Adrenal gland (tissue), 9 donors: ENCODE measurements at regions not wholly inside any gene's neighbourhood (a gene's known extent, or its start where the extent isn't known, plus 50 kb on each side); places are given as distances from the start of the nearest gene placed in this dataset.

ENCODE experiments used
- DNase-seq, 7 donors: peaks; one replicate each; pipeline ENCODE4 v3.0.0-alpha.2; 2019 to 2020
- H3K27ac ChIP-seq, 5 donors: fragments of 200-600 bp; sonication (generic) in 4 of 5; 1 replicate in 3 of 5; 2 replicates in 2 of 5; pipeline versions ENCODE4 v1.5.1 to v1.8.0; 2016 to 2020; ENCODE audit warnings: mild to moderate bottlenecking in 1 of 5
- H3K27me3 ChIP-seq: fragments of 200-600 bp; 2 replicates; pipeline ENCODE4 v1.8.0; 2021
- H3K36me3 ChIP-seq, 2 donors: fragments of 200-600 bp; replicated peaks in 1 of 2; 1 replicate in 1 of 2; 2 replicates in 1 of 2; pipeline versions ENCODE4 v1.5.1 to v1.8.0; 2018 to 2022
- H3K4me1 ChIP-seq, 2 donors: fragments of 200-600 bp; replicated peaks in 1 of 2; 1 replicate in 1 of 2; 2 replicates in 1 of 2; pipeline versions ENCODE4 v1.5.1 to v1.8.0; 2018 to 2021
- H3K4me3 ChIP-seq, 4 donors: fragments of 200-600 bp; sonication (generic) in 3 of 4; one replicate each; pipeline ENCODE4 v1.5.1; 2016 to 2018
- H3K9me3 ChIP-seq, 3 donors: fragments of 200-600 bp; sonication (generic) in 1 of 3; replicated peaks in 1 of 3; 1 replicate in 2 of 3; 2 replicates in 1 of 3; pipeline versions ENCODE4 v1.5.1 to v1.8.0; 2016 to 2021
- CTCF ChIP-seq, 6 experiments: fragments of 450-650 bp in 4 of 6; fragments of 200-600 bp in 2 of 6; sonication (generic) in 1 of 6; IDR thresholded peaks; 1 replicate in 5 of 6; 2 replicates in 1 of 6; pipeline versions ENCODE4 v1.5.1 to v1.8.0; 2016 to 2021; ENCODE audit warnings: antibody characterized with exemption in 6 of 6, mild to moderate bottlenecking in 2 of 6, moderate library complexity in 1 of 6
- POLR2A ChIP-seq, 2 donors: fragments of 450-650 bp; IDR thresholded peaks; one replicate each; pipeline ENCODE4 v1.6.1; 2017; ENCODE audit warnings: antibody characterized with exemption in 2 of 2, mild to moderate bottlenecking in 2 of 2, moderate library complexity in 1 of 2
- WGBS, 4 donors: extraction: QIAGEN DNeasy Blood & Tissue Kit in 2 of 4; methylation state at CpG; one replicate each; pipeline versions ENCODE4 v1.1.5 to v1.1.7; 2013 to 2017; 5-methylcytosine and 5-hydroxymethylcytosine counted together
- intact Hi-C, 2 donors: fragments of 100-400 bp; cut with DNase I; formaldehyde crosslinking; loops; one replicate each; pipeline versions ENCODE4 v1.14.1 to v1.15.0; 2022 to 2023
- donor health status: healthy with polysubstance abuse.
- donor health status: Bipolar disorder and iron deficiency.
- donor health status: DM: yes; HTN: yes; CAD: no.
- donor health status: DM: no; HTN: no; CAD: no.
- donor health status: DM: no; HTN: no; CAD: no.

- intact Hi-C loops: no loop called here
- no peak for DNase-seq
- Histone ChIP-seq H3K27me3 (no peaks in the 10 kb centered on the region), H3K4me1 (no peaks in the 10 kb centered on the region), H3K9me3 (no peaks in the 10 kb centered on the region), H3K27ac (no peak overlapping the region), H3K36me3 (no peaks in the 10 kb centered on the region), H3K4me3 (no peak overlapping the region)
- 55 to 89% (median 68%) methylated on average over 2 of the region's 2 CpGs for WGBS, 4 donors
- no peak for TF ChIP-seq CTCF (IDR thresholded peaks at IDR 0.05)
- no peak for TF ChIP-seq POLR2A (IDR thresholded peaks at IDR 0.05)
Measured at GRCh38 chr15:69917056-69917455, 180.7 kb downstream of the TLE3 start.

DNA sequence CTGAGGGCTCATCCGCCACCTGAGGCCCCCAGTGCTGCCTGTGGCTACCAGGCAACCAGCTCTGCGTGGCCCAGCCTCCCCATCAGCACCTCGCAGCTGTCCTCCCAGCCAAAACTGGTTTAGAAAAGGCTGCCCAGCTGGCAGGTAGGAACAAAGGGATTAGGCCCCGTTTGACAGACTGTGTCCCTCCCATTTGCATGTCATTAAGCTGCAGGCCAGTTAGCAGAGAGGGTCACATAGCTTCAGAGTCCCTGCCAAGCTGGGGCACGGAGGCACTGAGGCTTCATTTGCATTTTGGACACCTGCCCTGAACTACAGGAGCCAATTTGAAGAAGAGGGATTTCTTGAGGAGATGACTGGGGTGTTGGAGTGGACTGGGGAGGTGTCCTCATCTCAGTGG lies 177.9 kb downstream of the TLE3 start:
- Histone ChIP-seq H3K4me1 (no peaks in the 10 kb centered on the region), H3K36me3 (no peaks in the 10 kb centered on the region), H3K27ac (no peak overlapping the region), H3K9me3 (peaks cover 0 to 8% (median 0%) of the 10 kb centered on the region in 3 donors), H3K27me3 (no peaks in the 10 kb centered on the region), H3K4me3 (no peak overlapping the region)
- DNase-seq: no peak
- TF ChIP-seq POLR2A (IDR thresholded peaks at IDR 0.05) (no peak), CTCF (IDR thresholded peaks at IDR 0.05) (no peak)
- WGBS, 4 donors: 80 to 93% (median 85%) methylated on average over 5 of the region's 5 CpGs
- intact Hi-C loops: no loop called here

- TF ChIP-seq POLR2A (IDR thresholded peaks at IDR 0.05) (no peak), CTCF (IDR thresholded peaks at IDR 0.05) (no peak)
- H3K36me3 ChIP-seq: no peaks in the 10 kb centered on the region
- H3K27me3 ChIP-seq: no peaks in the 10 kb centered on the region
- no peak overlapping the region for H3K27ac ChIP-seq
- WGBS, 4 donors: 68 to 80% (median 74%) methylated on average over 2 of the region's 2 CpGs
- H3K4me3 ChIP-seq: no peak overlapping the region
- H3K4me1 ChIP-seq: no peaks in the 10 kb centered on the region
- DNase-seq: no peak
- H3K9me3 ChIP-seq: peaks cover 0 to 12% (median 0%) of the 10 kb centered on the region in 3 donors
- intact Hi-C loops: no loop called here
Measured at GRCh38 chr15:69920221-69920620, 177.5 kb downstream of the TLE3 start.

GRCh38 chr15:69921626-69922619 lies 175.8 kb downstream of the TLE3 start:
- Histone ChIP-seq H3K36me3 (no peaks in the 10 kb centered on the region), H3K4me1 (no peaks in the 10 kb centered on the region), H3K9me3 (peaks cover 0 to 15% (median 0%) of the 10 kb centered on the region in 3 donors), H3K27me3 (no peaks in the 10 kb centered on the region), H3K4me3 (no peak overlapping the region), H3K27ac (no peak overlapping the region)
- no peak for DNase-seq
- intact Hi-C loops: no loop called here
- TF ChIP-seq POLR2A (IDR thresholded peaks at IDR 0.05): no peak
- no peak for TF ChIP-seq CTCF (IDR thresholded peaks at IDR 0.05)
- WGBS, 4 donors: 57 to 66% (median 63%) methylated on average over 7 of the region's 7 CpGs
